Urinary bladder (tissue), 3 donors: ENCODE measurements at regions not wholly inside any gene's neighbourhood (a gene's known extent, or its start where the extent isn't known, plus 50 kb on each side); places are given as distances from the start of the nearest gene placed in this dataset.
"Not testable (repeated sequence)": the region's sequence is repeated elsewhere in the genome, so short reads cannot be mapped to it uniquely, and the experiment has no call there.

Experiments used
- DNase-seq: peaks from one replicate; pipeline ENCODE4 v3.0.0-alpha.2; 2015; ENCODE audit errors: extremely low spot score
- H3K27ac ChIP-seq: one replicate; pipeline ENCODE4 v1.5.1; 2013; ENCODE audit warnings: low read depth, mild to moderate bottlenecking, moderate library complexity
- H3K36me3 ChIP-seq: one replicate; pipeline ENCODE4 v1.6.1; 2013; ENCODE audit warnings: mild to moderate bottlenecking, moderate library complexity; ENCODE audit not compliant: insufficient read depth
- H3K4me1 ChIP-seq: one replicate; pipeline ENCODE4 v1.6.1; 2013; ENCODE audit warnings: mild to moderate bottlenecking, moderate library complexity; ENCODE audit not compliant: insufficient read depth
- H3K4me3 ChIP-seq: one replicate; pipeline ENCODE4 v1.5.1; 2013; ENCODE audit warnings: low read depth, low read length
- WGBS: extraction: QIAGEN DNeasy Blood & Tissue Kit; methylation state at CpG from one replicate; pipeline ENCODE4 v1.1.7; 2013; 5-methylcytosine and 5-hydroxymethylcytosine counted together
- donor health status: healthy with polysubstance abuse.
- donor health status: healthy.

DNA sequence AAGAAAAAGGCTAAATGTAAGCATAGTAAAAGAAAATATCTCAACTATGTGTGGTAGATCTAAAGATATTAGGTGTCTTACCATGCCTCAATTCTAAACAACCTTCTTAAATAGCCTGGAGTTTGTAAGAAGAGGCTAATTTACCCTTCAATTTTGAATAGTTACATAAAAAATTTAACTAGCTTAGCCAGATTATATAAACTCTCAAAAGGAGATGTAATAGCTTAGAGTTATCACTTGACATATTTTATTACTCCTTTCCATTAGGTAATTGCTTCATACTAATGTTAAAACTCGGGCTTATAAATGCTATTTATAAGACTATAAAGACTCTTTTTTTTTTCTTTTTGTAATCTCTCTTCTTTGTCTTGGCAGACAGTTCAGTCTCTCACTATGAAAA lies 297.5 kb upstream of the PABPC4L start:
- DNase-seq, result peak; percentile 10
- 13% methylated on average over 1 of the region's 1 CpG for WGBS
- Histone ChIP-seq H3K27ac (no peak overlapping the region), H3K36me3 (no peaks in the 10 kb centered on the region), H3K4me3 (no peak overlapping the region), H3K4me1 (no peaks in the 10 kb centered on the region)

DNA sequence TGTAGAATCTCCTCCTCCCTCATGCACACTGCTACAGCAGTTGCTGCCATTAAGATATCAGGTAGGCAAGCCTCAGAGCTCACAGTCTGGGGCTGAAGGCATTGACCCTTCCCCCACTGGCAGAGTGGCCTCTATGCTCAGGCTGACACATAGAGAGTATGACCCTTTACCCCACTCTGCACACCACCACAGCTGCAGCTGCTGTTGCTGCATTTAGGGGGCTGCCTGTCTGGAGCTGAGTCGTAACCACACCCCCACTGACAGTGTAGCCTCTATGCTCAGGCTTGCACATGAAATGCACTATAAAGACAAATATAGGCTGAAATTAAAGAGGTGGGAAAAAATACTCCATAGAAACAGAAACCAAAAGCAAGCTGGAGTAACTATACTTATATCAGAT lies 289.3 kb upstream of the PABPC4L start:
- H3K4me3 ChIP-seq, result no peak overlapping the region
- no peaks in the 10 kb centered on the region for H3K4me1 ChIP-seq
- no peak for DNase-seq
- H3K36me3 ChIP-seq, result no peaks in the 10 kb centered on the region
- no peak overlapping the region for H3K27ac ChIP-seq
- 86% methylated on average over 1 of the region's 1 CpG for WGBS

DNA sequence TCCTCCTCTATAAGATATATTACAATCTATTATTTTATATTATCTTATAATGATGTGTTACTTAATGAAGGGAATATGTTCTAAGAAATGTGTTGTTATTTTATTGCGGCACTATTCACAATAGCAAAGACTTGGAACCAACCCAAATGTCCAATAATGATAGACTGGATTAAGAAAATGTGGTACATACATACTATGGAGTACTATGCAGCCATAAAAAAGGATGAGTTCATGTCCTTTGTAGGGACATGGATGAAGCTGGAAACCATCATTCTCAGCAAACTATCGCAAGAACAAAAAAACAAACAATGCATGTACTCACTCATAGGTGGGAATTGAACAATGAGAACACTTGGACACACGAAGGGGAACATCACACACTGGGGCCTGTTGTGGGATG lies 281.9 kb upstream of the PABPC4L start:
- H3K36me3 ChIP-seq, H3K4me3 ChIP-seq, H3K27ac ChIP-seq, H3K4me1 ChIP-seq, DNase-seq: not testable (repeated sequence)
- WGBS, result 98% methylated on average over 3 of the region's 3 CpGs

DNA sequence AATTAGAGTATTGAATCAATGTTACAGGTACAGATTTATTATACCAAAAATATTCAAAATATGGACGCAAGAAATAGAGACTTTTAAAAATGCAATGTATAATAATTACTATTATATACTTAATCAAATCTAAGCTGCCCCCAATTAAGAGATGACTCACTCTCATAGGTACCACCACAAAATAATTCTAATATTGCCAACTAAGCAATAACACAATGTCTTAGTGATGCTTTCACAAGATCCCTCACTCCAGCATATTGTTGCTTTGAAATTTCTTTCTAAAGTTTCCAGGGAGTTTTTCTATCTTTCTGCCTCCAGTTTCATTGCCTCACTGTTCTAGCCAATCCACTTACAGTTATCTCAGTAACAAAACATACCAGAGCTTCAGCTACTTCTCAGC lies 270.0 kb upstream of the PABPC4L start:
- 96% methylated on average over 1 of the region's 1 CpG for WGBS
- no peak for DNase-seq
- Histone ChIP-seq H3K36me3 (no peaks in the 10 kb centered on the region), H3K27ac (no peak overlapping the region), H3K4me1 (no peaks in the 10 kb centered on the region), H3K4me3 (no peak overlapping the region)

DNA sequence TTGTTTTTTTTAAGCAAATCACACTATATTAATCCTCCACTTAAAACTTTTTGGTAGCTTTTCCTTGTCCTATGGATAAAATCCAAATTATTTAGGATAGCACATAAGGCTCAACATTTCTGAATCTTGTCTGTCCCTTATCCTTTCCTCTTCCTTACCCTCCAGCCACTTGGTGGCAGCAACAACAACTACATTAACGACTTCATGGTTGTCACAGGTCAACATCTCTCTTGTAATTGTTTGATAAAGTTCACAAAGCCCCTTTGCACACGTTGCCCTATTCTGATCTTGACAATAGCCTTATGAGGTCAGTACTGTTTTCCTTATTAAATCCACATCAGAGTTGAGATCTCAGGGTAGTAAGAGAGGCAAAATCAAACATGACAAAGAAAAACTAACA lies 269.0 kb upstream of the PABPC4L start:
- Histone ChIP-seq H3K4me1 (no peaks in the 10 kb centered on the region), H3K4me3 (no peak overlapping the region), H3K36me3 (no peaks in the 10 kb centered on the region), H3K27ac (no peak overlapping the region)
- 24% methylated on average over 2 of the region's 2 CpGs for WGBS
- no peak for DNase-seq

DNA sequence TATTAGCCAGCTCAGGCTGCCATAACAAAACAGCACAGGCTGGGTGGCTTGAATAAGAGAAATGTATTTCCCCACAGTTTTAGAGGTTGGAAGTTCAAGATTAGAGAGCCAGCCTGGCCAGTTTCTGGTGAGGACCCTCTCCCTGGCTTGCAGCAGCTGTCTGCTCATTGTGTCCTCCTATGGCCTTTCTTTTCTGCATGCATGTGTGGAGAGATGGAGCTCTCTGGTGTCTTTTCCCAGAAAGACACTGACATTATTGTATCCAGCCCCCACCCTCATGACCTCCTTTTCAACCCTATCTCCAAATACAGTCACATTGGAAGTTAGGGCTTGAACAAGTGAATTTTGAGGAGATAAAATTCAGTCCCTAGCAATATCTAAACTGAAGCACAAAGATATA lies 263.8 kb upstream of the PABPC4L start:
- DNase-seq, result no peak
- no peaks in the 10 kb centered on the region for H3K36me3 ChIP-seq
- no peak overlapping the region for H3K27ac ChIP-seq
- no peaks in the 10 kb centered on the region for H3K4me1 ChIP-seq
- no peak overlapping the region for H3K4me3 ChIP-seq

DNA sequence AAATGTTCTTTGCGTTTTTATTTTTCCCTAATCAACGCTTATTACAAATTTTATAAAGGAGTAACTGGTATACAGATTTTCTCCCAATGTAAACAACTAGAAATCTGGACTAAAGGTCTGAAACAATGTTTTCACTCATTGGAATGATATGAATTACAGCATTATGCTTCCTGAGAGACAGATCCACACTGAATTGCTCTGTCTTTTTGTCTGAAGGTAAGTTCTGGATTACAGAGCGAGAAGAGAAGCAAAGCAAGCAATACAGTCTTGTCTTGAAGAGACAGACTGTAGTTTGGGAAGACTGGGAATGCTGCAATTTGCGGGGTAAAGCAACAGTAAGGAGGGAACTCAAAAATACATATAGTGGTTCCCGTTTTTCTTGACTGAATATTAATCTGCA lies 262.2 kb upstream of the PABPC4L start:
- no peak for DNase-seq
- Histone ChIP-seq H3K4me1 (no peaks in the 10 kb centered on the region), H3K36me3 (no peaks in the 10 kb centered on the region), H3K27ac (no peak overlapping the region), H3K4me3 (no peak overlapping the region)
- WGBS, result 78% methylated on average over 5 of the region's 5 CpGs

DNA sequence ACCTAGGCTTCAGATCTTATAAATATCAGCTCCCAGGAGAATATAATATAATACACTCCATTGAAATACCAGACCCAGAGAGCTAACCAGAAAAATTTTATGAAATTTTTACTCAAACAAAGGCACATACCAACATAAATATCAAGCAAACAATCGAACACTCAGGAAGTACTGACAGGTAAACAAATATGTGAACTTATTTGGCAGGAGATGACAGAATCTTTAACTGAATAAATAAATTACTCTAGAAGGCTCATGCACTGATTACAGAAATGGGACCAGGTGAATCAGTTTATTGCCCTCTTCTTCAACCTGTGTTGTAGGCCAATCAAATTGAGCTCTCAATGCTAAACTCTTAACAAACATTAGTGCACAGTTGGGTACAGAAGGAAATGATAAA lies 225.2 kb upstream of the PABPC4L start:
- Histone ChIP-seq H3K4me1 (no peaks in the 10 kb centered on the region), H3K4me3 (no peak overlapping the region), H3K27ac (no peak overlapping the region), H3K36me3 (no peaks in the 10 kb centered on the region)
- WGBS, result 40% methylated on average over 1 of the region's 1 CpG
- no peak for DNase-seq

DNA sequence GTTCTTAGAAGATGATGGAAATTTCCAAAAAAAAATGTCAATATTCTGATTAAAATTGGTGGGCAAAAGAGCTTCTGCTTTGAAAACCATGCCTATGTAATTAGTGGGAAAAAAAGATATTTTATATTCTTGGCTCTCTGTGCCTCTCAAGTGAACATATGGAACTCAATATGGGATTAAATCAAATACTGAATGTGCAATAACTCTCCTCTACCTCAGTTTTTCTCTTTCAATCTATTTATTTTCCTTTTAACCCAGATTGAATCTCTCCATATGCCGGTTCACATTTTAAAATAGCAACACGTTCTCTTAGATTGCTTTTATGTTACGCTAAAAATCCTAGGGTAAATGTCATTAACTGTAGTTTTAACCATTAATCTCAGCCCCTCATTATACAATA lies 224.2 kb upstream of the PABPC4L start:
- DNase-seq, result no peak
- no peak overlapping the region for H3K27ac ChIP-seq
- no peak overlapping the region for H3K4me3 ChIP-seq
- 92% methylated on average over 3 of the region's 3 CpGs for WGBS
- H3K4me1 ChIP-seq, result no peaks in the 10 kb centered on the region
- no peaks in the 10 kb centered on the region for H3K36me3 ChIP-seq

DNA sequence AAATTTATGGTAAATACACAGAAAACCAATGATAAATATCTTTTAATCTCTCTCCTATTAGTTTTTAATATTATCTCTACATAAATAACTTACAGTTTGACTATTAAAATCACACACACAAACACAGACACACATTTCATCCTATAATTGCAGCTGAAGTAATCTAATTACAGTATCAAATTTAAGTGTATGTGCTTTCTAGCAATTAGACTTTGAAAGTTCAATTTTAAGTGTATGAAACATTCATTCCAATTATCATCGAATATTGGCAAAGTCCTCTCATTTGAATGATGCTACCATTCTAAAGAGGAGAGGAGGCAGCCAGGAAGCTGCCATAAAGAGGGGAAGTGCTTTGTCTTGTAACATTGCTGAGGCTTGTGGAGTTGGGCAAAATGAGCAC lies 221.2 kb upstream of the PABPC4L start:
- H3K27ac ChIP-seq, result no peak overlapping the region
- no peaks in the 10 kb centered on the region for H3K36me3 ChIP-seq
- WGBS, result 69% methylated on average over 1 of the region's 1 CpG
- no peak overlapping the region for H3K4me3 ChIP-seq
- H3K4me1 ChIP-seq, result no peaks in the 10 kb centered on the region
- no peak for DNase-seq

DNA sequence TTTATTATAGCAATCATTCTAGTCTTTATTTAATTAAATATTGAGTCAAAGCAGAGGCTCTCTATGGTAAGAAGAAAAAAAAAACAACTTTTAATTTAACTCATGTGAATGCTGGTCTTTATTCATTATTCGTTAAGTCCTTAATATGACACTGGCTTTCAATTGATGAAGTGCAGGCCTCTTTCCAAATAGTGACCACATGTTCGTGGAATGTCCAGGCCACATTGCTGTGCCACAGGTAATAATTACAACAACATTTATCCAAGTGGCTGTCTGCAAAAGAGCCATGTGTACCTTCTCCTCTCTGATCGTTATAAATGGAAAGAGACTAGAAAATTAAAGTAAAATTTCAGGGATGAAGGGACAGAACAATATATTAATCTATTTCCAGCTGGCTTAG lies 220.1 kb upstream of the PABPC4L start:
- no peak overlapping the region for H3K4me3 ChIP-seq
- no peaks in the 10 kb centered on the region for H3K36me3 ChIP-seq
- no peak for DNase-seq
- no peaks in the 10 kb centered on the region for H3K4me1 ChIP-seq
- no peak overlapping the region for H3K27ac ChIP-seq
- 63% methylated on average over 3 of the region's 3 CpGs for WGBS

DNA sequence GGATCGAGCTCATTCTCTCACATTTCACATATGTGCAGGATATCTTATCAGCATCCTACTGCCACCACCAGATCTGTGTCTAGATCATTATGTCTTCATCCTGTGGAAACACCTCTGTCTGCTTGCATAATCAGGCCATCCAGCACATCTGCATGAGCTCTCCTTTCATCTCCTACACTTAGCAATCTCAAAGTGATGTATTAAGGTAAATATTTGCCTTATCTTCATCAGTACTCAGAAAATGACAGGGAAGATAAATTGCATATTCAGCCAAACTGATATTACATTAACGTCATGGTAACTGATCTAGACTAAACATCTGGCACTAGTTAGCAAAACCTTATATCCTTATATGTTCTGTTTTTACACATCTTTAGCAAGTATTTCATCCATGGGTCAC lies 207.3 kb upstream of the PABPC4L start:
- Histone ChIP-seq H3K4me3 (no peak overlapping the region), H3K4me1 (no peaks in the 10 kb centered on the region), H3K36me3 (no peaks in the 10 kb centered on the region), H3K27ac (no peak overlapping the region)
- 36% methylated on average over 2 of the region's 2 CpGs for WGBS
- DNase-seq, result no peak

DNA sequence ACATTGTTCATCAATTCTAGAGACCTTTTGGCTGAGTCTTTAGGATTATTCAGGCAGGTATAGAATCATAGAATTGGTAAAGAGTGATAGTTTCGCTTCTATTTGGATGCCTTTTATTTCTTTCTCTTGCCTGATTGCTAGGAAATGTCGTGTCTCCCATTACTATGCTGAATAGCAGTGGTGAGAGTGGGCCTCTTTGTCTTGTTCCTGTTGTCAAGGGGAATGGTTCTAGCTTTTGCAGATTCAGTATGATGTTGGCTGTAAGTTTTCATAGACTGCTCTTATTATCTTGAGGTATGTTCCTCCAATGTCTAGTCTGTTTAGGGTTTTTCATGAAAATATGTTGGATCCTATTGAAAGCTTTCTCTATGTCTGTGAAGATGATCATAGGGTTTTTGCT lies 200.2 kb upstream of the PABPC4L start:
- H3K27ac ChIP-seq, result no peak overlapping the region
- no peaks in the 10 kb centered on the region for H3K36me3 ChIP-seq
- H3K4me3 ChIP-seq, result no peak overlapping the region
- DNase-seq, result no peak
- no peaks in the 10 kb centered on the region for H3K4me1 ChIP-seq
- 85% methylated on average over 2 of the region's 2 CpGs for WGBS

DNA sequence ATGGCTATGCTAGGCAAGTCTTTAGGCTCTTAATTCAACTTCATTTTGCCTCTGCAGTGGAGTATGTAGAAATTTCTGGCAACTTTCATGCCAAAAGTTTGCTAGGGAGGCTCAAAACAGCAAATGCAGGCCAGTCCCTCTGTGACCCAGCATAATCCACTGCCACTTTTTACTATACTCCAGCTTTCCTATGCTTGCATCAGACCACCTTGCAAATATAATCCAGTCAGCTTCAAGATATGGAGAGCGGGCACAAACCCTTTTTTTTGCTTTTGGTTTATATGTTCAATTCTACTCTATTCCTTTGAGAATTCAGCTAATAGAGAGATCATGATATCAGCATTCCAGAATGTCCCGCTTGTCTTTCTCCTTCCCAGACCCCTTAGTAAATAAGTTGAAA lies 192.0 kb upstream of the PABPC4L start:
- no peaks in the 10 kb centered on the region for H3K4me1 ChIP-seq
- DNase-seq, result no peak
- no peaks in the 10 kb centered on the region for H3K36me3 ChIP-seq
- no peak overlapping the region for H3K27ac ChIP-seq
- WGBS, result 93% methylated on average over 2 of the region's 2 CpGs
- H3K4me3 ChIP-seq, result no peak overlapping the region

DNA sequence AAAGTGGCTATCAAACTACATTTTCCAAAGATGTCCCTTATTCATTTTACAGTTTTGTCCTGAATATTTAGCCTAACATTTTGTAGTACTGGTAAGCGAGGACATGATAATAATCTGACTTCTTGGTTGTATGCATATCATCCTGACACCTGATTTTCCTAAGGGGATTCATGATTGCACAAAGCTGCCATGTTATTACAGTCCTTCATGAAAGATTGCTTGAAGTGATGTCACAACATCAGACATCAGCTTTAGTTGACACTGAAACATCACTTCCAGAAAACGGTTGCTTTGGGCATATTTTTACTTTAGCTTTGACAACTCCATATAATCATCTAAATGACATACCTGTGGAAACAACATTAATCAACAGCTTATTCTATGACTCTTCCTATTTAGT lies 188.7 kb upstream of the PABPC4L start:
- no peaks in the 10 kb centered on the region for H3K36me3 ChIP-seq
- DNase-seq, result no peak
- H3K4me1 ChIP-seq, result no peaks in the 10 kb centered on the region
- 77% methylated on average over 2 of the region's 2 CpGs for WGBS
- H3K27ac ChIP-seq, result no peak overlapping the region
- no peak overlapping the region for H3K4me3 ChIP-seq
